GM23338 (cell line): ENCODE measurements at regions not wholly inside any gene's neighbourhood (a gene's known extent, or its start where the extent isn't known, plus 50 kb on each side); places are given as distances from the start of the nearest gene placed in this dataset.

Experiments used
- ATAC-seq: fragments of 200-7000 bp; cut with Tn5 transposase; 3 replicates; pipeline ENCODE4 v1.9.1; 2020
- DNase-seq: peaks from one replicate; pipeline ENCODE4 v3.0.0-alpha.2; 2015; ENCODE audit warnings: low spot score
- H2AFZ ChIP-seq: fragments of 200-600 bp; sonication (generic); 2 replicates; pipeline ENCODE4 v1.8.0; 2016; ENCODE audit warnings: antibody characterized with exemption, mild to moderate bottlenecking, moderate library complexity
- H3F3A ChIP-seq: fragments of 200-600 bp; sonication (generic); replicated peaks from 2 replicates; pipeline ENCODE4 v1.8.0; 2017; ENCODE audit warnings: antibody characterized with exemption, mixed run types, low read depth
- H3K27ac ChIP-seq: fragments of 200-600 bp; sonication (generic); 2 replicates; pipeline ENCODE4 v1.6.1; 2016; ENCODE audit warnings: low read depth
- H3K27me3 ChIP-seq: fragments of 200-600 bp; sonication (generic); 2 replicates; pipeline ENCODE4 v1.8.0; 2016; ENCODE audit warnings: mild to moderate bottlenecking, mixed run types, moderate library complexity; ENCODE audit not compliant: insufficient read depth
- H3K36me3 ChIP-seq: fragments of 200-600 bp; sonication (generic); 2 replicates; pipeline ENCODE4 v1.8.0; 2016; ENCODE audit warnings: mild to moderate bottlenecking; ENCODE audit not compliant: insufficient read depth
- H3K4me1 ChIP-seq: fragments of 200-600 bp; sonication (generic); 2 replicates; pipeline ENCODE4 v1.8.0; 2016; ENCODE audit warnings: mild to moderate bottlenecking, moderate library complexity; ENCODE audit not compliant: insufficient read depth
- H3K4me2 ChIP-seq: fragments of 200-600 bp; sonication (generic); 2 replicates; pipeline ENCODE4 v1.7.1; 2017; ENCODE audit warnings: mixed run types
- H3K4me3 ChIP-seq: fragments of 200-600 bp; sonication (generic); 2 replicates; pipeline ENCODE4 v1.6.1; 2016; ENCODE audit warnings: mixed run types
- H3K79me2 ChIP-seq: fragments of 200-600 bp; sonication (generic); replicated peaks from 2 replicates; pipeline ENCODE4 v1.8.0; 2017; ENCODE audit warnings: mild to moderate bottlenecking; ENCODE audit not compliant: insufficient read depth
- H3K9me2 ChIP-seq: fragments of 200-600 bp; sonication (generic); 2 replicates; pipeline ENCODE4 v1.8.0; 2017; ENCODE audit not compliant: insufficient read depth
- H4K20me1 ChIP-seq: fragments of 200-600 bp; sonication (generic); replicated peaks from 2 replicates; pipeline ENCODE4 v1.8.0; 2017; ENCODE audit warnings: mild to moderate bottlenecking; ENCODE audit not compliant: insufficient read depth
- H3K27ac Mint-ChIP-seq: 2 replicates; pipeline ENCODE4 v1.8.0; 2020; ENCODE audit warnings: inconsistent platforms, mild to moderate bottlenecking, moderate library complexity, mixed read lengths
- H3K27me3 Mint-ChIP-seq: 3 replicates; pipeline ENCODE4 v1.8.0; 2022; ENCODE audit warnings: low read depth, mild to moderate bottlenecking, moderate library complexity, mixed read lengths, inconsistent platforms; ENCODE audit not compliant: insufficient read depth, poor library complexity
- H3K36me3 Mint-ChIP-seq: 3 replicates; pipeline ENCODE4 v1.8.0; 2021; ENCODE audit warnings: low read depth, mild to moderate bottlenecking, inconsistent platforms, moderate library complexity, mixed read lengths
- H3K4me1 Mint-ChIP-seq: 3 replicates; pipeline ENCODE4 v1.8.0; 2020; ENCODE audit warnings: mild to moderate bottlenecking, inconsistent platforms, mixed read lengths
- H3K4me3 Mint-ChIP-seq: 3 replicates; pipeline ENCODE4 v1.8.0; 2021; ENCODE audit warnings: moderate library complexity, mild to moderate bottlenecking, inconsistent platforms, mixed read lengths
- H3K9me3 Mint-ChIP-seq: 3 replicates; pipeline ENCODE4 v1.8.0; 2020; ENCODE audit warnings: moderate library complexity, mild to moderate bottlenecking, inconsistent platforms, mixed read lengths
- CREB1 ChIP-seq: fragments of 250-450 bp; sonication (Bioruptor Pico); IDR thresholded peaks from 2 replicates; pipeline ENCODE4 v1.5.0; 2020; ENCODE audit warnings: low read depth, mild to moderate bottlenecking, moderate library complexity
- EZH2 ChIP-seq: fragments of 200-600 bp; sonication (generic); IDR thresholded peaks from one replicate; pipeline ENCODE4 v1.8.0; 2017; ENCODE audit warnings: antibody characterized with exemption, mild to moderate bottlenecking, low read depth; ENCODE audit not compliant: unreplicated experiment
- EZH2phosphoT487 ChIP-seq: fragments of 200-600 bp; sonication (generic); IDR thresholded peaks from one replicate; pipeline ENCODE4 v1.8.1; 2018; ENCODE audit warnings: antibody characterized with exemption; ENCODE audit not compliant: unreplicated experiment
- JUNB ChIP-seq: IDR thresholded peaks from one replicate; pipeline ENCODE4 v1.6.1; 2016; ENCODE audit warnings: antibody characterized with exemption; ENCODE audit not compliant: unreplicated experiment
- NANOG ChIP-seq: IDR thresholded peaks from 2 replicates; pipeline ENCODE4 v1.6.1; 2016; ENCODE audit warnings: antibody characterized with exemption, borderline replicate concordance
- POLR2AphosphoS5 ChIP-seq: IDR thresholded peaks from 2 replicates; pipeline ENCODE4 v1.6.1; 2016; ENCODE audit warnings: antibody characterized with exemption, low read depth
- ZNF114 ChIP-seq: fragments of 250-450 bp; sonication (Bioruptor Pico); IDR thresholded peaks from 2 replicates; pipeline ENCODE4 v1.5.0; 2020; ENCODE audit warnings: mild to moderate bottlenecking, moderate library complexity
- ZNF331 ChIP-seq: fragments of 250-450 bp; sonication (Bioruptor Pico); IDR thresholded peaks from 2 replicates; pipeline ENCODE4 v1.5.0; 2020; ENCODE audit warnings: low read depth, mild to moderate bottlenecking, moderate library complexity
- TF ChIP-seq, protein P1 (sequence below): fragments of 250-450 bp; sonication (Bioruptor Pico); IDR thresholded peaks from 2 replicates; pipeline ENCODE4 v1.5.0; 2020; ENCODE audit warnings: mild to moderate bottlenecking, moderate library complexity
- TF ChIP-seq, protein P2 (sequence below), 2 experiments: fragments of 200-600 bp in 1 of 2; sonication (generic) in 1 of 2; conservative IDR thresholded peaks; 2 replicates each; pipeline versions ENCODE4 v1.5.1 to v1.6.1; 2016 to 2017; ENCODE audit warnings: antibody characterized with exemption in 2 of 2, low read depth in 2 of 2, mild to moderate bottlenecking in 2 of 2, moderate library complexity in 1 of 2
- TF ChIP-seq, protein P3 (sequence below): IDR thresholded peaks from 2 replicates; pipeline ENCODE4 v1.6.1; 2016; ENCODE audit warnings: antibody characterized with exemption

DNA sequence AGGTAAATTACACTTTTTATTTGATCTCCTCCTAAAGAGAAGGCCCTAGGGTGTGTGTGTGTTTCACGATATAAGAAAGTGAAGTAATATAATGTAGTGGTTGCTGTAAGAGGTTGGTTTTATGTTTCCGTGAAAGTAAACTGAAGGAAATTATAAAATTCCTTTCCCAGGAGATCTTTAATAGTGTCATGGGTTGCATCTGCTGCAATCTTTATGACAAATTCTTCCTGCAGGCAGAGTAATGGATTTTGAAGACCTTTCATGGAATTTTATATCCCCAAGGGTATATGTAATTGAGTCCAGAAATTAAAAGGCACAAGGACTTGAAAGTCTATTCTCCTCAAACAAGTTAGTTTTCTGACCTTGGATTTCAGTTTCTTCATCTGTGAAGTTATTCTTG lies 538.6 kb downstream of the ANKRD50 start:
- no peak overlapping the region for H3K4me3 ChIP-seq
- H3K79me2 ChIP-seq, result no peaks in the 10 kb centered on the region
- H2AFZ ChIP-seq, result no peak overlapping the region
- Mint-ChIP-seq H3K27me3 (peaks cover 3% of the 10 kb centered on the region), H3K4me1 (no peaks in the 10 kb centered on the region), H3K27ac (no peak overlapping the region), H3K9me3 (peaks cover 5% of the 10 kb centered on the region; the same call in 2 of the 3 replicates), H3K4me3 (no peak overlapping the region), H3K36me3 (no peaks in the 10 kb centered on the region)
- no peak for ATAC-seq
- no peaks in the 10 kb centered on the region for H3K27me3 ChIP-seq
- no peak overlapping the region for H3K4me2 ChIP-seq
- TF ChIP-seq EZH2, result no peak
- TF ChIP-seq POLR2AphosphoS5, result no peak
- TF ChIP-seq ZNF114 (CRISPR knock-in tag), result no peak
- TF ChIP-seq, protein P1, sequence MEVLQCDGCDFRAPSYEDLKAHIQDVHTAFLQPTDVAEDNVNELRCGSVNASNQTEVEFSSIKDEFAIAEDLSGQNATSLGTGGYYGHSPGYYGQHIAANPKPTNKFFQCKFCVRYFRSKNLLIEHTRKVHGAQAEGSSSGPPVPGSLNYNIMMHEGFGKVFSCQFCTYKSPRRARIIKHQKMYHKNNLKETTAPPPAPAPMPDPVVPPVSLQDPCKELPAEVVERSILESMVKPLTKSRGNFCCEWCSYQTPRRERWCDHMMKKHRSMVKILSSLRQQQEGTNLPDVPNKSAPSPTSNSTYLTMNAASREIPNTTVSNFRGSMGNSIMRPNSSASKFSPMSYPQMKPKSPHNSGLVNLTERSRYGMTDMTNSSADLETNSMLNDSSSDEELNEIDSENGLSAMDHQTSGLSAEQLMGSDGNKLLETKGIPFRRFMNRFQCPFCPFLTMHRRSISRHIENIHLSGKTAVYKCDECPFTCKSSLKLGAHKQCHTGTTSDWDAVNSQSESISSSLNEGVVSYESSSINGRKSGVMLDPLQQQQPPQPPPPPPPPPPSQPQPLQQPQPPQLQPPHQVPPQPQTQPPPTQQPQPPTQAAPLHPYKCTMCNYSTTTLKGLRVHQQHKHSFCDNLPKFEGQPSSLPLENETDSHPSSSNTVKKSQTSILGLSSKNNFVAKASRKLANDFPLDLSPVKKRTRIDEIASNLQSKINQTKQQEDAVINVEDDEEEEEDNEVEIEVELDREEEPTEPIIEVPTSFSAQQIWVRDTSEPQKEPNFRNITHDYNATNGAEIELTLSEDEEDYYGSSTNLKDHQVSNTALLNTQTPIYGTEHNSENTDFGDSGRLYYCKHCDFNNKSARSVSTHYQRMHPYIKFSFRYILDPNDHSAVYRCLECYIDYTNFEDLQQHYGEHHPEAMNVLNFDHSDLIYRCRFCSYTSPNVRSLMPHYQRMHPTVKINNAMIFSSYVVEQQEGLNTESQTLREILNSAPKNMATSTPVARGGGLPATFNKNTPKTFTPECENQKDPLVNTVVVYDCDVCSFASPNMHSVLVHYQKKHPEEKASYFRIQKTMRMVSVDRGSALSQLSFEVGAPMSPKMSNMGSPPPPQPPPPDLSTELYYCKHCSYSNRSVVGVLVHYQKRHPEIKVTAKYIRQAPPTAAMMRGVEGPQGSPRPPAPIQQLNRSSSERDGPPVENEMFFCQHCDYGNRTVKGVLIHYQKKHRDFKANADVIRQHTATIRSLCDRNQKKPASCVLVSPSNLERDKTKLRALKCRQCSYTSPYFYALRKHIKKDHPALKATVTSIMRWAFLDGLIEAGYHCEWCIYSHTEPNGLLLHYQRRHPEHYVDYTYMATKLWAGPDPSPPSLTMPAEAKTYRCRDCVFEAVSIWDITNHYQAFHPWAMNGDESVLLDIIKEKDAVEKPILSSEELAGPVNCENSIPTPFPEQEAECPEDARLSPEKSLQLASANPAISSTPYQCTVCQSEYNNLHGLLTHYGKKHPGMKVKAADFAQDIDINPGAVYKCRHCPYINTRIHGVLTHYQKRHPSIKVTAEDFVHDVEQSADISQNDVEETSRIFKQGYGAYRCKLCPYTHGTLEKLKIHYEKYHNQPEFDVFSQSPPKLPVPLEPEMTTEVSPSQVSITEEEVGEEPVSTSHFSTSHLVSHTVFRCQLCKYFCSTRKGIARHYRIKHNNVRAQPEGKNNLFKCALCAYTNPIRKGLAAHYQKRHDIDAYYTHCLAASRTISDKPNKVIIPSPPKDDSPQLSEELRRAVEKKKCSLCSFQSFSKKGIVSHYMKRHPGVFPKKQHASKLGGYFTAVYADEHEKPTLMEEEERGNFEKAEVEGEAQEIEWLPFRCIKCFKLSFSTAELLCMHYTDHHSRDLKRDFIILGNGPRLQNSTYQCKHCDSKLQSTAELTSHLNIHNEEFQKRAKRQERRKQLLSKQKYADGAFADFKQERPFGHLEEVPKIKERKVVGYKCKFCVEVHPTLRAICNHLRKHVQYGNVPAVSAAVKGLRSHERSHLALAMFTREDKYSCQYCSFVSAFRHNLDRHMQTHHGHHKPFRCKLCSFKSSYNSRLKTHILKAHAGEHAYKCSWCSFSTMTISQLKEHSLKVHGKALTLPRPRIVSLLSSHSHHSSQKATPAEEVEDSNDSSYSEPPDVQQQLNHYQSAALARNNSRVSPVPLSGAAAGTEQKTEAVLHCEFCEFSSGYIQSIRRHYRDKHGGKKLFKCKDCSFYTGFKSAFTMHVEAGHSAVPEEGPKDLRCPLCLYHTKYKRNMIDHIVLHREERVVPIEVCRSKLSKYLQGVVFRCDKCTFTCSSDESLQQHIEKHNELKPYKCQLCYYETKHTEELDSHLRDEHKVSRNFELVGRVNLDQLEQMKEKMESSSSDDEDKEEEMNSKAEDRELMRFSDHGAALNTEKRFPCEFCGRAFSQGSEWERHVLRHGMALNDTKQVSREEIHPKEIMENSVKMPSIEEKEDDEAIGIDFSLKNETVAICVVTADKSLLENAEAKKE (CRISPR knock-in tag), result no peak
- TF ChIP-seq CREB1 (CRISPR knock-in tag), result no peak
- no peak for TF ChIP-seq JUNB
- no peak for TF ChIP-seq EZH2phosphoT487
- TF ChIP-seq, protein P2, sequence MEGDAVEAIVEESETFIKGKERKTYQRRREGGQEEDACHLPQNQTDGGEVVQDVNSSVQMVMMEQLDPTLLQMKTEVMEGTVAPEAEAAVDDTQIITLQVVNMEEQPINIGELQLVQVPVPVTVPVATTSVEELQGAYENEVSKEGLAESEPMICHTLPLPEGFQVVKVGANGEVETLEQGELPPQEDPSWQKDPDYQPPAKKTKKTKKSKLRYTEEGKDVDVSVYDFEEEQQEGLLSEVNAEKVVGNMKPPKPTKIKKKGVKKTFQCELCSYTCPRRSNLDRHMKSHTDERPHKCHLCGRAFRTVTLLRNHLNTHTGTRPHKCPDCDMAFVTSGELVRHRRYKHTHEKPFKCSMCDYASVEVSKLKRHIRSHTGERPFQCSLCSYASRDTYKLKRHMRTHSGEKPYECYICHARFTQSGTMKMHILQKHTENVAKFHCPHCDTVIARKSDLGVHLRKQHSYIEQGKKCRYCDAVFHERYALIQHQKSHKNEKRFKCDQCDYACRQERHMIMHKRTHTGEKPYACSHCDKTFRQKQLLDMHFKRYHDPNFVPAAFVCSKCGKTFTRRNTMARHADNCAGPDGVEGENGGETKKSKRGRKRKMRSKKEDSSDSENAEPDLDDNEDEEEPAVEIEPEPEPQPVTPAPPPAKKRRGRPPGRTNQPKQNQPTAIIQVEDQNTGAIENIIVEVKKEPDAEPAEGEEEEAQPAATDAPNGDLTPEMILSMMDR (conservative IDR thresholded peaks at IDR 0.05; ENCODE audit: low read depth in 2 of 2), result no peak
- TF ChIP-seq, protein P3, sequence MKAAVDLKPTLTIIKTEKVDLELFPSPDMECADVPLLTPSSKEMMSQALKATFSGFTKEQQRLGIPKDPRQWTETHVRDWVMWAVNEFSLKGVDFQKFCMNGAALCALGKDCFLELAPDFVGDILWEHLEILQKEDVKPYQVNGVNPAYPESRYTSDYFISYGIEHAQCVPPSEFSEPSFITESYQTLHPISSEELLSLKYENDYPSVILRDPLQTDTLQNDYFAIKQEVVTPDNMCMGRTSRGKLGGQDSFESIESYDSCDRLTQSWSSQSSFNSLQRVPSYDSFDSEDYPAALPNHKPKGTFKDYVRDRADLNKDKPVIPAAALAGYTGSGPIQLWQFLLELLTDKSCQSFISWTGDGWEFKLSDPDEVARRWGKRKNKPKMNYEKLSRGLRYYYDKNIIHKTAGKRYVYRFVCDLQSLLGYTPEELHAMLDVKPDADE, result no peak
- TF ChIP-seq ZNF331, result no peak
- TF ChIP-seq NANOG, result no peak
- no peaks in the 10 kb centered on the region for H3K4me1 ChIP-seq
- no peaks in the 10 kb centered on the region for H3K36me3 ChIP-seq
- no peaks in the 10 kb centered on the region for H3F3A ChIP-seq
- DNase-seq, result no peak
- H3K9me2 ChIP-seq, result peaks cover 7% of the 10 kb centered on the region; the same call in 1 of the 2 replicates
- H4K20me1 ChIP-seq, result no peaks in the 10 kb centered on the region
- no peak overlapping the region for H3K27ac ChIP-seq
